NCI-H1417 (cell line): ENCODE measurements at regions not wholly inside any gene's neighbourhood (a gene's known extent, or its start where the extent isn't known, plus 50 kb on each side); places are given as distances from the start of the nearest gene placed in this dataset.
"Not testable (repeated sequence)": the region's sequence is repeated elsewhere in the genome, so short reads cannot be mapped to it uniquely, and the experiment has no call there.

ENCODE experiments used
- DNase-seq, 3 experiments: peaks; one replicate each; lab custom pipeline; 2025; lab: John Stamatoyannopoulos, UW

GRCh38 chr6:91926361-91926760 is 1339.5 kb upstream of the MAP3K7 start:
- no peak for DNase-seq

DNA sequence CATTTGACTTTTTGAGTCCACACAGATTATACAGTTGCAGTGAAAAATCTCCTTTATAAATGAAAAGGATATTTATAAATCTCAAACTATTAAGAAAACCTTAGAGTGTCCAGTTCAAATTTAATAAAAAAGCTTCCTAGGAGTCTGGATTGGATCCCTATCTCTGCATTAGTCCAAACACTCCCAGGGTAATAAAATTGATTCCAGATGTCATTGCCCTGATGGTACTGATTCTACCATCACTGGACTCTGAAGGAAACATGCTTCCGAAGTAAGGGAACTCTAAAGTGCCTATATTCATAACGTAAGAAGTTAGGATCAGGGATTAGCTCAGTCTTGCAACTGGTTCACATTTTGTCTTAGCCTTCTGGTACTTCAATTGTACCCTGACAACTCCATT is 1325.1 kb upstream of the MAP3K7 start:
- no peak for DNase-seq

DNA sequence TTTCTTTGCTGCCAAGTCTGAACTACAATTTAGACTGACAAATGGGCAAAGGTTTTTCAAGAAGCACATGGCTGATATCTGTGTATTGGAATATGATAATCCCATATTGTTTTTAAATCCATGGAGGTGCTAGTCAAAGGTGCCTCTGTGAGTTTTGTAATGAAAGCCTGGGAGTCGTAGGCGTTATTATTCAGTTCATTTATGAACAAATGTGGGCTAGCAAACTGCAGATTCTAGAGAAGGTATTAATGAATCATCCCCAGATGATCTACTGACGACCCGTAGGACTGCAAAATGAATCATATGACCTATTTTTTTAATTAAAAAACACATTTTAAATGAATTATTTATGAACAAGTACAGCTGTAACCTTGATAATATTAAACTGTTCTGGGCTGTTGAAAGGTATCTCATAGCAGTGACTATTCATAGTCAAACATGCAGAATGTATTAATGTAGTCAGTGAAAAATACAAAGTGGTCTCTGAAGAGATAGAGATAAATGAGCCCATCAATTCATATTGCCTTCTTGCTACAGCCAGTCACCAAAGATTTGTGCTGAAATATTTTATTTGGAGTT is 1317.8 kb upstream of the MAP3K7 start:
- DNase-seq, result no peak

GRCh38 chr6:91895599-91896285 is 1308.9 kb upstream of the MAP3K7 start:
- DNase-seq, result no peak

DNA sequence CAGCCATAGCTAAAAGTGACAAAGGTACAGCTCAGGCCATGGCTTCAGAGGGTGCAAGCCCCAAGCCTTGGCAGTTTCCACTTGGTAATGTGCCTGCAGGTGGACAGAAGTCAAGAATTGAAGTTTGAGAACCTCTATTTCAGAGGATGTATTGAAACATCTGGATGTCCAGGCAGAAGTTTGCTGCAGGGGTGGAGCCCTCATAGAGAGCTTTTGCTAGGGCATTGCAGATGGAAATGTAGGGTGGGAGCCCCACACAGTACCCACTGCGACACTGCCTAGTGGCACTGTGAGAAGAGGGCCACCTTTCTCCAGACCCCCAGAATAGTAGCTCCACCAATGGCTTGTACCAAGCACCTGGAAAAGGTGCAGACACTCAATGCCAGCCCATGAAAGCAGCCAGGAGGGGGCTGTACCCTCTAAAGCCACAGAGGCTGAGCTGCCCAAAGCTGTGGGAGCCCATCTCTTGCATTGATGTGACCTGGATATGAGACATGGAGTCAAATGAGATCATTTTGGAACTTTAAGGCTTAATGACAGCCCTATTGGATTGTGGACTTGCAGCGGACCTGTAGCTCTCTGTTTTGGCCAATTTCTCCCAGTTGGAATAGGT is 1299.4 kb upstream of the MAP3K7 start:
- no peak for DNase-seq

DNA sequence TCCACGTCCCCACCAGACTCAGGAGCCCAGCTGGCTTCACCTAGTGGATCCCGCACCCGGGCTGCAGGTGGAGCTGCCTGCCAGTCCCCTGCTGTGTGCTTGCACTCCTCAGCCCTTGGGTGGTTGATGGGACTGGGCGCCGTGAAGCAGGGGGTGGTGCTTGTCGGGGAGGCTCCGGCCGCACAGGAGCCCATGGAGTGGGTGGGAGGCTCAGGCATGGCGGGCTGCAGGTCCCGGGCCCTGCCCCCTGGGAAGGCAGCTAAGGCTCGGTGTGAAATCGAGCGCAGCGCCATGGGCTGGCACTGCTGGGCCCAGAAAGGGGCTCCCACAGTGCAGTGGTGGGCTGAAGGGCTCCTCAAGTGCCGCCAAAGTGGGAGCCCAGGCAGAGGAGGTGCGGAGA is 1294.9 kb upstream of the MAP3K7 start:
- DNase-seq, result not testable (repeated sequence)

GRCh38 chr6:91879386-91879995 is 1292.6 kb upstream of the MAP3K7 start:
- no peak for DNase-seq

- no peak for DNase-seq
Measured at GRCh38 chr6:91877994-91878393, 1291.1 kb upstream of the MAP3K7 start.

GRCh38 chr6:91874971-91875370 is 1288.1 kb upstream of the MAP3K7 start:
- DNase-seq, result no peak

DNA sequence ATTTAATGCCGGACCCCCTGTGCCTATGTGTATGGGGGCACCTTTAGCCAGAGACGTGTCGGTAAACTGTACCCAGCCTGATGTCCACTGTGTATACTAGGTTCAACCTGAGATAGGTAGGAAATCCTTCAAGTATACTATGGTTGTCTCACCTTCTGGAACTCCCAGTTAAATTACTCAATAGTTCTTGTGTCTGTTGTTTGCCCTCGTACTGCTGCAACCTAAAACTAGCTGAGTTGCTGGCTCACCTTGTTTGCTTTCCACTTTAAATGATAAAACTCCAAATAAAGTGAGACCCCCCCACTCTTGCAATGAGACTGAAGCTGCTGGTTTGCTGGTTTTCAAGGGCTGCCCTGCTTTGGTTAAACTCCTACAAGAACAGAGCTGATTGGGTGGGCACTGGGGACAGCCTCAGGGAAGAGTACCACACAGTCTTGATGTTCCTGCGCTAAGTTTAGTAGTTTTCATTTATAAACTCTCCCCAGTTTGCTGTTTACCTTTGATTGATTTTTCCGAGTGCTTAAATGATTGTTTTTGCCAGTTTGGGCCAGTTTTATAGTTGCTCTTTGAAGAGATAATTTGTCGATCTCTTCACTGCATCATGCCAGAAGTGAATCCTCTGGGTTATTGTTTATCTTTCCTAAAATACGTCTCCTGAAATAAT is 1281.8 kb upstream of the MAP3K7 start:
- DNase-seq, result no peak

- no peak for DNase-seq
Measured at GRCh38 chr6:91865889-91866288, 1279.0 kb upstream of the MAP3K7 start.

GRCh38 chr6:91864911-91865310 is 1278.0 kb upstream of the MAP3K7 start:
- no peak for DNase-seq

GRCh38 chr6:91860541-91861335 is 1273.9 kb upstream of the MAP3K7 start:
- no peak for DNase-seq

GRCh38 chr6:91852252-91852651 is 1265.4 kb upstream of the MAP3K7 start:
- DNase-seq, result no peak

- no peak for DNase-seq
Measured at GRCh38 chr6:91834813-91835212, 1247.9 kb upstream of the MAP3K7 start.

DNA sequence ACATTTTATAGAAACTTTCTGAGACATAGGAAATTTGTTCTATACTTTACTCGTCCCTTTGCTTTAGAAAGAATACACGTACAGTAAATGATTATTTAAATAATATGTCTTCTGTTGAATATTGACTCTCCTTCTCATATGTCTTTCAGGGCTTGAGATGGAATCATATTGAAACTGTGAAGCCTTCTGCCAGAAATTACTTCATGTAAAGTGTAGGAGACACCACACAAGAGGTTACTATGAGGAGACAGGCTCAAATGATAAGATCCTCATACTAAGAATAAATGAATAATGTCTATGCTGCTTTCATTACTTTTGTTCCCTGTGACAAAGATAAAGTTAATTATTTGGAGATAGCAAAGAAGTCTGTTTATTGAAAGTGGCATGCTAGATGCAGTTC is 1240.3 kb upstream of the MAP3K7 start:
- no peak for DNase-seq

- no peak for DNase-seq
Measured at GRCh38 chr6:91826128-91826527, 1239.3 kb upstream of the MAP3K7 start.

GRCh38 chr6:91824331-91824730 is 1237.5 kb upstream of the MAP3K7 start:
- no peak for DNase-seq

- peak in 1 of 3 experiments; percentile 4 for DNase-seq
Measured at GRCh38 chr6:91822581-91822980, 1235.7 kb upstream of the MAP3K7 start.

DNA sequence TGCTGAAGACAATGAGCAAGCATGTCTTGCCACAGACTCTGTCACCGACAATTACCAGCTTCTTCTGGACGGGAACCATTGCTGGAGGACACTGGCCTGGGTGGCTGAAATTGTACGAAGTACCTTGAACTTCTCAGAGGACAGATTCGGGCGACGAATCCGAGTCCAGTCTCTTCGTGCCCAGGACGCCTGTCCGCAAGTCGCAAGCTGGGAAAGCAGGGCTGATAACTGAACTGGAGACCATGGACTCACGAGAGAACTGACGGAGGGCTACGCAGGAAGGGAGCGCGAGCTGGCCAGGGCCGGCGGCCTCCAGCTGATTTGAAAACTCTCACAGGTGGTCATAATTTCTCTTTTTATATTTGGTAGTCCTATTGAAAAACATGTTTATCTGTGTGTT is 1229.5 kb upstream of the MAP3K7 start:
- DNase-seq, result no peak

- DNase-seq, result no peak
Measured at GRCh38 chr6:91813641-91814040, 1226.8 kb upstream of the MAP3K7 start.
